Suprapubic skin (tissue), 4 donors: ENCODE measurements at regions not wholly inside any gene's neighbourhood (a gene's known extent, or its start where the extent isn't known, plus 50 kb on each side); places are given as distances from the start of the nearest gene placed in this dataset.

Source experiments
- DNase-seq, 2 donors: peaks; one replicate each; pipeline ENCODE4 v3.0.0-alpha.2; 2019; ENCODE audit warnings: low spot score in 2 of 2
- H3K27ac ChIP-seq: fragments of 200-600 bp; sonication (generic); one replicate; pipeline ENCODE4 v1.5.1; 2019
- H3K27me3 ChIP-seq: fragments of 200-600 bp; sonication (generic); one replicate; pipeline ENCODE4 v1.5.1; 2019
- H3K36me3 ChIP-seq: fragments of 200-600 bp; sonication (generic); one replicate; pipeline ENCODE4 v1.5.1; 2019
- H3K4me1 ChIP-seq: fragments of 200-600 bp; sonication (generic); one replicate; pipeline ENCODE4 v1.5.1; 2019
- H3K4me3 ChIP-seq: fragments of 200-600 bp; sonication (generic); one replicate; pipeline ENCODE4 v1.5.1; 2019; ENCODE audit warnings: mild to moderate bottlenecking
- H3K9me3 ChIP-seq: fragments of 200-600 bp; sonication (generic); one replicate; pipeline ENCODE4 v1.5.1; 2019
- EP300 ChIP-seq: sonication (generic); formaldehyde crosslinking; IDR thresholded peaks from one replicate; pipeline ENCODE4 v1.6.1; 2017; ENCODE audit warnings: antibody characterized with exemption
- POLR2A ChIP-seq, 2 donors: fragments of 450-650 bp; IDR thresholded peaks; one replicate each; pipeline ENCODE4 v1.6.1; 2017; ENCODE audit warnings: antibody characterized with exemption in 2 of 2, mild to moderate bottlenecking in 2 of 2, moderate library complexity in 2 of 2
- POLR2AphosphoS5 ChIP-seq, 3 donors: sonication (generic); formaldehyde crosslinking; IDR thresholded peaks; one replicate each; pipeline ENCODE4 v1.6.1; 2017; ENCODE audit warnings: antibody characterized with exemption in 3 of 3
- WGBS: methylation state at CpG from one replicate; pipeline ENCODE4 v1.1.5; 2018; 5-methylcytosine and 5-hydroxymethylcytosine counted together
- TF ChIP-seq, protein P1 (sequence below), 2 donors: fragments of 200-600 bp in 1 of 2; fragments of 450-650 bp in 1 of 2; sonication (generic) in 1 of 2; IDR thresholded peaks; one replicate each; pipeline ENCODE4 v1.5.1; 2016 to 2019; ENCODE audit warnings: antibody characterized with exemption in 2 of 2, mild to moderate bottlenecking in 1 of 2, moderate library complexity in 1 of 2

GRCh38 chr2:7661502-7661901, 744.3 kb downstream of the RNF144A start:
- Histone ChIP-seq H3K36me3 (no peaks in the 10 kb centered on the region), H3K4me3 (no peak overlapping the region), H3K27me3 (no peaks in the 10 kb centered on the region), H3K9me3 (no peaks in the 10 kb centered on the region), H3K27ac (no peak overlapping the region), H3K4me1 (no peaks in the 10 kb centered on the region)
- no peak for TF ChIP-seq EP300
- no peak for TF ChIP-seq POLR2AphosphoS5 (IDR thresholded peaks at IDR 0.05)
- TF ChIP-seq, protein P1, sequence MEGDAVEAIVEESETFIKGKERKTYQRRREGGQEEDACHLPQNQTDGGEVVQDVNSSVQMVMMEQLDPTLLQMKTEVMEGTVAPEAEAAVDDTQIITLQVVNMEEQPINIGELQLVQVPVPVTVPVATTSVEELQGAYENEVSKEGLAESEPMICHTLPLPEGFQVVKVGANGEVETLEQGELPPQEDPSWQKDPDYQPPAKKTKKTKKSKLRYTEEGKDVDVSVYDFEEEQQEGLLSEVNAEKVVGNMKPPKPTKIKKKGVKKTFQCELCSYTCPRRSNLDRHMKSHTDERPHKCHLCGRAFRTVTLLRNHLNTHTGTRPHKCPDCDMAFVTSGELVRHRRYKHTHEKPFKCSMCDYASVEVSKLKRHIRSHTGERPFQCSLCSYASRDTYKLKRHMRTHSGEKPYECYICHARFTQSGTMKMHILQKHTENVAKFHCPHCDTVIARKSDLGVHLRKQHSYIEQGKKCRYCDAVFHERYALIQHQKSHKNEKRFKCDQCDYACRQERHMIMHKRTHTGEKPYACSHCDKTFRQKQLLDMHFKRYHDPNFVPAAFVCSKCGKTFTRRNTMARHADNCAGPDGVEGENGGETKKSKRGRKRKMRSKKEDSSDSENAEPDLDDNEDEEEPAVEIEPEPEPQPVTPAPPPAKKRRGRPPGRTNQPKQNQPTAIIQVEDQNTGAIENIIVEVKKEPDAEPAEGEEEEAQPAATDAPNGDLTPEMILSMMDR (IDR thresholded peaks at IDR 0.05) = no peak
- TF ChIP-seq POLR2A (IDR thresholded peaks at IDR 0.05) = no peak
- 62% methylated on average over 5 of the region's 5 CpGs for WGBS
- DNase-seq = no peak

DNA sequence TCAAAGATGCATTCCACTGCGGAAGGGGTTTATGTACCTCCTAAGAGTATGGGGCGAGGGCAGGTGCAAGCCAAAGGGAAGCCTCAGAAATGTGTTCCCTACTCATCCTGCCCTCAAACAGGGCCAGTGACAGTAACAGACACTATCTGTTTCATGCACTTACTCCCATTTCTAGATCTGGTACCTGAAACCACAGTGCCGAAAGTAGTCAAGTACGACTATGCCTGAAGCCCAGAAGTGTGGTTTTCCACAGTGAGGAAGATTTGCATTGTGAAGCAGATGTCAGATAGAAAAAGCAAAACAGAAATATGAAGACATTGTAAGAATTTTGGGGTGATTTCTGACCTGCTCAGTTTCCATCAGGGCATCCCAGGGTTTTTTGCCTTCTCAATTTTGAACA, 748.7 kb downstream of the RNF144A start:
- 96% methylated on average over 4 of the region's 4 CpGs for WGBS
- no peaks in the 10 kb centered on the region for H3K4me1 ChIP-seq
- no peaks in the 10 kb centered on the region for H3K36me3 ChIP-seq
- DNase-seq = no peak
- H3K27ac ChIP-seq = no peak overlapping the region
- no peaks in the 10 kb centered on the region for H3K9me3 ChIP-seq
- no peak overlapping the region for H3K4me3 ChIP-seq
- TF ChIP-seq POLR2A (IDR thresholded peaks at IDR 0.05) (no peak), EP300 (no peak), POLR2AphosphoS5 (IDR thresholded peaks at IDR 0.05) (no peak)
- TF ChIP-seq, protein P1 (IDR thresholded peaks at IDR 0.05) = no peak
- H3K27me3 ChIP-seq = no peaks in the 10 kb centered on the region

DNA sequence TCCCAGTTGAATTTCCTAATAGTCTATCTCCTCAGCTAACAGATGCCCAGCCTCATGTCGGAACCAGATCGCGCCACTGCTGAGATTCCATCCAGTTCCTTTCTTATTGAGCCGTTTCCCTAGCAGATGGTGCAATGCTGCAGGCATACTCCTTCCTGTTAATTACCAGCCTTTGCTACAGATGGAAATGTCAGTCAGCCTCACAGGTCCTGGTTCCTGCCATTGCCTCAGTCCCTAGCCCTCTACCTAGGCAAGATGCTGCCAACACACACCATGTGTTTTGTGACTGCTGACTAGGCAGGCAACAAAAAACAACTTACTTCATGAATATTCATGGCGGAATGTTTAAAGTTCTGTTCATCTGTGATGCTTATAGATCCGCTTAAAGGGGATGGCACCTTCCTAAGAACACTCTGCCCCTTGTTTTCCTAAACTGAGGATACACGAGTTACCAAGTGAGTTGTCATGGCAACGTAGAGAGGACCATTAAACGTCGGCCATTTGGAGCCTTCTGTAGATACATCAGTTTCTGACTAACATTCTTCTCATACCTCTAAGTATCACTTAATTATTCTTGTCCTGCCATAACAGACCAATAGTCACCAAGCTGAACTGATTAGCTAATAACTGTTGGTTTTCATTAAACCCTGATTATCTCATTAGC, 749.5 kb downstream of the RNF144A start:
- Histone ChIP-seq H3K9me3 (no peaks in the 10 kb centered on the region), H3K36me3 (no peaks in the 10 kb centered on the region), H3K27me3 (no peaks in the 10 kb centered on the region), H3K27ac (no peak overlapping the region), H3K4me1 (no peaks in the 10 kb centered on the region), H3K4me3 (no peak overlapping the region)
- TF ChIP-seq POLR2A (IDR thresholded peaks at IDR 0.05) (no peak), EP300 (no peak), POLR2AphosphoS5 (IDR thresholded peaks at IDR 0.05) (no peak)
- TF ChIP-seq, protein P1 (IDR thresholded peaks at IDR 0.05) = no peak
- DNase-seq = no peak
- WGBS = 69% methylated on average over 10 of the region's 10 CpGs

GRCh38 chr2:7667260-7667757, 750.1 kb downstream of the RNF144A start:
- TF ChIP-seq POLR2AphosphoS5 (IDR thresholded peaks at IDR 0.05) (no peak), POLR2A (IDR thresholded peaks at IDR 0.05) (no peak), EP300 (no peak)
- TF ChIP-seq, protein P1 (IDR thresholded peaks at IDR 0.05) = no peak
- Histone ChIP-seq H3K4me1 (no peaks in the 10 kb centered on the region), H3K27me3 (no peaks in the 10 kb centered on the region), H3K9me3 (no peaks in the 10 kb centered on the region), H3K4me3 (no peak overlapping the region), H3K27ac (no peak overlapping the region), H3K36me3 (no peaks in the 10 kb centered on the region)
- WGBS = 84% methylated on average over 5 of the region's 5 CpGs
- DNase-seq = no peak

DNA sequence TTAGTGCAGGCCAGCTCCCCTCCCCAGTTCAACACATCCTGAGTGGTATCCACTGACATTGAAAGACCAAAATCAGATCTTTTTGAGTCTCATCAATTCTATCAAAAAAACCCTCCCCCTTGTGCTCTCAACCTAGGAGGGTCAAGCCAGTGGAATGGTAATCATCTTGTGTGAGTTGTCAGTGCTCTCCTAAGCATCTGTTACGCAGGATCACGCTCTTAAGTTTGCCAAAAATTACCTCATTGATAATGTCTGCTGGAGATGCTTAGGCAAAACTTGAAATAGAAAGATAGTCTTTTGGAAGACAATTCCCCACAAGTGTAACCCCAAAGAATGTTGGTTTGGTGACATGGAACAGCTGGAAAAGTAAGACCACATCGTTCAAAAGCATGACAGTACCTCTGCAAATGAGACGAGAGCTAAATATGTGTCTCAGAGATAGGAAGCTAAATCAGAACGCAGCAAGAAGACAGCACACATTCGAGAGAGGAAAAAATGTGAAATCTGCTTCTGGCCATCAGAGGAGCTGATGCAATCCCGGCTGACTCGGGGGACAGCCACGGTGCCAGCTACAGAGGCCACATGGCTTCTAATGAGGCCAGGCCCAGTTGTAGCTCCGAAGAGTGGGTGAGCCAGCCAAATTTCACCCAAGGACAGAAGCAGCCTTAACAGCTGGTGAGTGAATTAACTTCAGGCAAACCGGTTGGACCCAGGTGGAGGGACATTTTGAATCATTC, 753.9 kb downstream of the RNF144A start:
- Histone ChIP-seq H3K4me1 (no peaks in the 10 kb centered on the region), H3K27ac (no peak overlapping the region), H3K27me3 (peaks cover 4% of the 10 kb centered on the region), H3K36me3 (no peaks in the 10 kb centered on the region), H3K9me3 (no peaks in the 10 kb centered on the region), H3K4me3 (no peak overlapping the region)
- DNase-seq = peak in 1 of 2 donors; percentile 67
- no peak for TF ChIP-seq EP300
- no peak for TF ChIP-seq POLR2A (IDR thresholded peaks at IDR 0.05)
- no peak for TF ChIP-seq POLR2AphosphoS5 (IDR thresholded peaks at IDR 0.05)
- TF ChIP-seq, protein P1 (IDR thresholded peaks at IDR 0.05) = no peak
- 48% methylated on average over 11 of the region's 11 CpGs for WGBS
